Left cardiac atrium (tissue), 4 donors: ENCODE measurements at regions not wholly inside any gene's neighbourhood (a gene's known extent, or its start where the extent isn't known, plus 50 kb on each side); places are given as distances from the start of the nearest gene placed in this dataset.
"Not testable (repeated sequence)": the region's sequence is repeated elsewhere in the genome, so short reads cannot be mapped to it uniquely, and the experiment has no call there.

Experiments
- ATAC-seq, 2 donors: fragments of 200-7000 bp; cut with Tn5 transposase; one replicate each; pipeline ENCODE4 v1.9.1; 2020; ENCODE audit warnings: mild to moderate bottlenecking in 2 of 2, moderate library complexity in 2 of 2
- DNase-seq: peaks from one replicate; pipeline ENCODE4 v3.0.0-alpha.2; 2020
- intact Hi-C, 2 donors: fragments of 100-400 bp; cut with DNase I; formaldehyde crosslinking; loops; one replicate each; pipeline versions ENCODE4 v1.14.1 to v1.15.1; 2022 to 2023
- donor health status: DM: no; HTN: yes; CAD: no.
- donor health status: DM: no; HTN: yes; CAD: no; lungs with severe emphysema.
- donor health status: DM: yes; HTN: yes; CAD: no.
- donor health status: Dilated cardiomyopathy.

DNA sequence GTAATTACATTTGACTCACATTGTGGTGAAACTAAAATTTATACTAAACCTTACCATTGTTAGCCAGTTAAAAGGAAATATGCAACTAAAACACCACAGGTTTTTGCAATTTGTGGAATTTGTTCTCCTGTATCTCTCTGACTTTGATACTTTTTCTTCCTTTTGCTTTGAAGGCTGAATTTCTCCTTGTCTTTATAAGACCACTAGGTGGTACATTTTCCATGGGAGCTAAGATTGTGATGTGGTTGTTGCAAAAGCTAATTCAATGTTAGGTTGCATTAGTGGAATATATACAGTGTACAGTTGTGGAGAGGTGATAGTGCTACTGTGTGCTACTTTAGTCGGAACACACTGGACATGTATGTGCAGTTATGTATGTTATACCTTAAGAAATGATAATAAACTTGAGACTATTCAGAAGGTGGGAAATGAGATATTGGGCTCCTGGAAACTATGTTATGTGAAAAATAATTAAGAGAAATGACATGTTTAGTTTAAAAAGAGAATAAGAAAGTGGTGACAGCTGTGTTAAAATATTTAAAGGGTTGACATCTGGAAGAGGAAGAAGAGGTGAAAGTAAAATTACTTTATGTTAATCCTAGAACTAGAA is 70.3 kb downstream of the ARL9 start:
- peak in 1 of 2 donors; percentile 38 for ATAC-seq
- intact Hi-C loops: loop anchor here in 1 of 2 donors (2.0 kb wide), 1 partner anchor 225 kb away; no protein-coding TSS in a partner anchor
- no peak for DNase-seq

DNA sequence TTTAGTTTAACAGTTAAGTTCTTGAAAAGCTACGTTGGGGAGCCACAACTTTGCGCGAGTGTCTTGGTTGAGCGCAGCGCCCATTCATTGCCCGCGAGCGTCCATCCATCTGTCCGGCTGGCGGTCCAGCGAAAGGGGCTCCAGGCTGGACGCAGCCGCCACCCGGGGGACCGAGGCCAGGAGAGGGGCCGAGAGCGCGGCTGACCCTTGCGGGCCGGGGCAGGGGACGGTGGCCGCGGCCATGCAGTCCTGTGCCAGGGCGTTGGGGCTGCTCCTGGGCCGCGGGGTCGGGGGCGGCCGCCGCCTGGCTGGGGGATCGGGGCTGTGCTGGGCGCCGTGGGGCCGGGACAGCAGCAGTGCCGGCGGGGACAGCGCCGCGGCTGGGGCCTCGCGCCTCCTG is 86.8 kb downstream of the ARL9 start:
- ATAC-seq, DNase-seq, intact Hi-C loops: not testable (repeated sequence)
